SKM-1 treated with dmso at 0.1 percent for 144 hours (cell line): ENCODE measurements at regions not wholly inside any gene's neighbourhood (a gene's known extent, or its start where the extent isn't known, plus 50 kb on each side); places are given as distances from the start of the nearest gene placed in this dataset.

Experiments used
- DNase-seq: peaks from one replicate; lab custom pipeline; 2025; ENCODE audit not compliant: unreplicated experiment; lab: John Stamatoyannopoulos, UW

DNA sequence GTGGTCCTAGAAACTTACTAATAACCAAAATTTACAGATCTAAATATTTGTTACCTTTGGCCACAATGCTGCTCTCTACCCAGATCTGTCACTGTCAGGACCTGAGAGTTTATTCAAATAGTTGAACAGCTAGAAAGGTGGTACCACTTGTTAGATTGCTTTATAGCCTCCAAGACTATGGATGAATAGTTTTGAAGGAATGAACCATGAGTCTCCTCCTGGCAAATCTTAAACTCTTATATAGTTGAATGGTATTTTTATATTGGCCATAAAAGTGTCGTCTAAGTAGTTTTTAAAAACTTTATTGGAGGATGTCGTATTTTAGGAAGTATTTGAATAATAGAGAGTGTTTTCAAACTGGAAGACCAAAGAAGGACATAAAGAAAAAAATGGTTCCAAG is 178.7 kb downstream of the AHR start:
- DNase-seq: no peak

DNA sequence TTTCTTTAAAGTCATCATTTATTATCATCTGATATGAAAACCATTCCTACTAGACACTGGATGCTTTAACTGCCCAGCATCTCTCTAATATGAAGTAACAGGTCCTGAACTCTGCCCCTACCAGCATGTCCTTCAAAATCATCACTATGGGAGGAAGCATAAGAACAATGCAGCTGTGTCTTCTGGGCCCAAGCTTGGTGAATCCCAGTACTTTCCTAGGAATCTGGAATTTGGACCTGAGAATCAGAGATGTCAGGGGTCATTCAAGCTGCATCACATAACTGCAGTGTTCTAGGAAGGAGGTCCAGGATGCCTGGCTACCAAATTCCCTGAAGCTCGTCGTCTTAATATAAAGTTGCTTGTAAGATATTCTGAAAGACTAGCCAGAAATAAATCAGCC is 182.7 kb downstream of the AHR start:
- DNase-seq: no peak

DNA sequence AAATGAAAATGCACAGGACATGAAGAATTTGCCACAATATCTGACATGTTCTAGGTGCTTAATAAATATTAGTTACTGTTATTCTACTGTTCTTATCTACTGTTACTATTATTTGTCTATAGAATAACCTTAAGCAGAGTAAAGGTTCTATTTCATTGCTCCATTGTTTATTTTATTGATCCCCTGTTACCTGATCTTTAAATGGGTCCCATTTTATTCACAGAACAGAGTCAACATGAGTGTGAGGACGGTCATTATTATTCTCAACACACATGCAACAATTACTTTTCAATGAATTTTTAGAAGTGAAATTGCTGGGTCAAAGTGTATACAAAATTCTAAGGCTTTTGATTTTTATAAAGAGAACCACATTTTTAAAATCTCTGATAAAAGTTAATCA is 186.9 kb downstream of the AHR start:
- no peak for DNase-seq

DNA sequence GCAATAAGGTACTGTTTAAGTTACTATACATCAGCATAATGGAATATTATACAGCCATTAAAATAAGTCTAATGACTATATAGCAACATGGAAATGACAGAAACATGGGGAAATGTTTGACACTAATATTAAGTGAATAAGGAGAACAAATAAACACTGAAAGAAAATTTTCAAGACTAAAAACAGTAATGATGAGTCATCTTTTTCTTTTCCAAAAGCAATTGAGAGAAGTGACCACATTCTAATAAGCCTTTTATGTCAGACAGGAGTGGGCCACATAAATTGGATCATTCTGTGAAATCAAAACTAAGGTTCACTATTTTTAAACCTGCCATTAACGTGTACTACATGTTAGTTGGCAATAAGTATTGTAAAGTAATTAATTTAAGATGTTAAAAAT is 187.5 kb downstream of the AHR start:
- DNase-seq: no peak

DNA sequence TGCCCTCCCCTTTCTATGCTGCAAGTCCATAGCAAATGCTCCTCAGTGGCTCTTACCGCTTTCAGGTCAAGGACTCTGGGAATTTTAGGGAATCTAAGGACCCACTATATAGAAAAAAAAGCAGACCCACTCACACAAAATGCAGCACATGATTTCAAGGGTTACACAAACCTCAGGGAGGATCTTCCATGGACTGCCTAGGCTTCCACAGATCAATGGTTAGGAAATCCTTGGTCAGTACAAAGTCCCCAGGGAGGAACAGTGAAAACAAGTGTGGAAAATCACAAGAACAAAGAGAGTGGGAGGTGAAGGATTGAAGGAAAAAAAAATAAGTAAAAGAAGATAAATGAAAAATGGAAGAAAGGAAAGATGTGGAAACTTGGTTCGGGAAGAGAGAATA is 188.4 kb downstream of the AHR start:
- no peak for DNase-seq

DNA sequence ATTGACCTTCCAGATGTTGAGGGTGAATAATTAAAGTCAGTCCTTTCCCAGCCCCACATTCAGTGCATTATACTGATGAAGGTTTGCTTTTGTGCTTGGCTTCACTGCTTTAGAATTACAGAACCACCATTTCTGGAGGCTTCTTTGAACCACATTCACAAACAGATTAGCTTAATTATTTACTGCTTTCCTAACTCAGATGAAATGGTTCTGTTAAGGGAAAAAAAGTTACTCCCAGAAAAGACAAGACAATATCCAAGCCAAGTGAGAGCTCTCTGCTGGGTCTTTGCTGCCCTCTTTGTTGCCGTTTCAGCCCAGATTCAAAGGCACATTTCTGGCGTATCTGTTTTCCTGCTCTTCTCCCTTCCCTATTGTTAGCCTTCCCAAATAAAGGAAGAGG is 188.9 kb downstream of the AHR start:
- no peak for DNase-seq

DNA sequence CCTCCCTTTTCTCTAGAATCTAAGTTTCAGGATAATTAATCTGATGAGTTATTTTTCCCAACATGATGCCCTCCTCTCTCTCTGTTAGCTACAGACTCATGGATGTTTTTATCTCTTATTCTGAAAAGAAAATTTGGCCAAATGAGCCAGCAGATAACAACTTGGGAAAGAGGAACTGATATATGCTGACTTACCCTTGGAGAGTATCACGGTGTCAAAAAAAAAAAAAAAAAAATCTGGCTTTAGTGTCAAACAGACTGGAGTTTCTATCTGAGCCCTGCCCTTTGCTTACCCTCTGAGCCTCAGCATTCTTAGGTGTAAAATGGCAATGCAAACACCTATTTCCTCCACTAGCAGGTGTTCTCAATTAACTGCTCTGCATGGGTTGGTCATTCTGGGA is 190.4 kb downstream of the AHR start:
- no peak for DNase-seq

DNA sequence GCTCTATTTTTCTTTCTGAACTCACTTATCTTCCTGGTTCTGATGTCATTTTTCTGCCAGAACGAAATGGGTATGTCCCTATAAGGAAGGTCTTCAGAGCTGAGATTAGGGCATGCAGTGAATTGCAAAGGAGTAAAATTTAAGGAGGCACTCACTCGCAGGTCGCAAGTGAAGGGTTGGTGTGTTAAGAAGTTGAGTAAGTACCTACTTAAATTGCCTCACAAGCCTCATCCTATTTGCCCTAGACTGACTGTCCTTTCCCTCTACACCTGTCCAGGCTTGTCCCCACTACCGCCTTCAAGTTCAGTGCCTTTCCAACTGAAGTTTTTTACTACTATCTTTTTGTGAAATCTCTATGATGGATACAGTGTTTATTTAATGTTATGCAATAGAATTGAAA is 191.5 kb downstream of the AHR start:
- no peak for DNase-seq

DNA sequence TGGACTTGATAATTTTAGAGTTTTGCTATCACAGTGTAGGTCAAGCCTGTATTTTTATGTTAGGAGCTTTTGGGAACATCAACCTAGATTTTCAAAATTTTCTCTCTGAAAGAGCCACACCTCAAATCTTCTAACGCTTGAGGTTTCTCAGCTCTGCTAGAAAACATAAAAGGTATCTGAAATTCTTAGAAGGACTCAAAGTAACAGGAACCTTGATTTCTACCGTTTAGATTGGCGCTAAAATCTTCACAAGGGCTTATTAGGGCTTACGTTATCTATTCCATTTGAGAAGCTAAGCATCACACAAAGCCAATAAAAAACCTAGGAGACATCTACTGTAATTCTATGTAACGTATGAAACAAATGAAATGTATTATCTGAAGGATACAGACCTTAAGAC is 192.4 kb downstream of the AHR start:
- DNase-seq: no peak

DNA sequence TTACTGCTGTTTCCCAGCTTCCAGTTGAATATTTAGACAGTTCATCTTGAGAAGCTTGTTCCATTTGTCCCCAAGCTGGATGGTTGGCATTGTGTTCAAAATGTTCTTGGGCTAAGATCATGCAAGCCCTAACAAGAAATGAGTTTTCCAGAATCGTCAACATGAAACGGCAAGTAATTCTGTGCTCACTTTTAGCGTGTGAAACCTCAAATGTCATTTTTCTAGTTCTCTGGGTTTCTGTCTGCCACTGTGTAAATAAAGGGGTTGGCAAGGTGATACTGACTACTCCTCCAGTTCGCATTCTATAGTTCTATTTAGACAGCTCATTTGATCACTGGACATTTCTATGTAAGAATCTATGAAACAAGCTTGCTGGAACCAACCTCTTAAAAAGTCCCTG is 194.0 kb downstream of the AHR start:
- DNase-seq: no peak

DNA sequence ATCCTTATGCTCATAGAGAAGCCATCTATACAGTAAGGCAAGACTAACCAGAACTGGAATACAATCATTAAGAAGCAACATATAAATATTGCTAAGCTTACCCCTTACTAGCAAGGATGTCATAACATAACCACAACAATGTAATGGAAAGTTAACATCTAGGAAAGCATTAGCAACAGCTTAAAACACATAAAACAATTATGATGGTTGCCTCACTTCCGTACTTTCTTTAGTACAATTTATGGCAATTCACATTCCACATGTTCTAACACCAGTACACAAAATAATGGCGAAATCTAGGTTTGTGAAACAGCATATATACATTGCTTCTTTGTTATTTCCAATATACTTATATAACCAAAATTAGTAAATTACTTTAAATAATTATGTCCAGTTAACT is 195.0 kb downstream of the AHR start:
- DNase-seq: no peak

DNA sequence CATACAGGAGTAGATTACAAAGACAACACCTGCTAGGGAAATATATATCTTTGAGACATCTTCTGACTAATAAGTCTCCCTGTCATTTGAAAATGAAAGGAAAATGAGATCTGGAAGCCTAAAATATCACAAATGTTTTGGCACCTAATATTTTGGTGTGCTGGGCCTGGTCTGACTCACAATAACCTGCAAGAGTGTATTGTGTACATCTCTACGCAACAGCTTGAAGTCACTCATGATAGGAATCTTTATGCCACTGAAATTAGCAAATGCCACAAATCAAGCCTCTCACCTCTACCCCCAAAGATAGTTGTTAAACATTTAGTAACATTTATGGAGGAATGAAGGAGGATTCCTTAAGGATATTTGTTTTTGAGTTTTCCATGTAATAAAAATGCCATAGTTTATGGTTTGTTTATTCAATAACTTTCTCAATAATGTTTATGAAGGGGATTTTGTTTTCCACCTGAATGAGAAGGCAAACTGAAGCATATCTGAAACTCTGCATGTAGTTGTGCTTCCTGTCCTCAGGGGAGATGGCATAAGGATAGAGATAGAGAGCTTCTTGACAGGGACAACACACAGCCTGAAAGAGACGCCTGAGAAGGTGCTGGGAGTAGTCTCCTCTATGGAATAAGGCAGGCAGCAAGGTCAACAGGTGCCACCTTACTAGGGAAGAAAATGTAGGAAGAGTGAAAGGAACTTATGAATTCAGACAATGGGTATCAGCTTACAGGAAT is 197.4 kb downstream of the AHR start:
- DNase-seq: no peak

DNA sequence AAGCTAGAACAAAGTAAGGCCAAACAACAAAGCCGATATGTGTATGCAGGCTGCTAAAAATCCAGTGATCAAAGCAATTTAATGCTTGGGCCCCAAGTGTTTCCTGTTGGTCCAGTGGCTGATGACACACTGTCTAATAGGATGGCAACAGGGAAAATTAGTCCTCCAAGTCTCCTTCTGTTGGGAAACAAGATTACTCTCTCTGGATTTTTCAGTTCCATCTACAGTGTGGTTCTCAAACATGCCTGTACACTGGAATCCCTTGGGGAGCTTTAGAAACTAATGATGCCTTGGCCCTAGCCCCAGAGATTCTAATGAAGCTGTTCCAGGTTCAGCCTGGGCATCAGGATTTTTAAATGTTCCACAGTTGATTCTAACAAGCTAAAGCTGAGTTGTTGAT is 198.7 kb downstream of the AHR start:
- DNase-seq: no peak

DNA sequence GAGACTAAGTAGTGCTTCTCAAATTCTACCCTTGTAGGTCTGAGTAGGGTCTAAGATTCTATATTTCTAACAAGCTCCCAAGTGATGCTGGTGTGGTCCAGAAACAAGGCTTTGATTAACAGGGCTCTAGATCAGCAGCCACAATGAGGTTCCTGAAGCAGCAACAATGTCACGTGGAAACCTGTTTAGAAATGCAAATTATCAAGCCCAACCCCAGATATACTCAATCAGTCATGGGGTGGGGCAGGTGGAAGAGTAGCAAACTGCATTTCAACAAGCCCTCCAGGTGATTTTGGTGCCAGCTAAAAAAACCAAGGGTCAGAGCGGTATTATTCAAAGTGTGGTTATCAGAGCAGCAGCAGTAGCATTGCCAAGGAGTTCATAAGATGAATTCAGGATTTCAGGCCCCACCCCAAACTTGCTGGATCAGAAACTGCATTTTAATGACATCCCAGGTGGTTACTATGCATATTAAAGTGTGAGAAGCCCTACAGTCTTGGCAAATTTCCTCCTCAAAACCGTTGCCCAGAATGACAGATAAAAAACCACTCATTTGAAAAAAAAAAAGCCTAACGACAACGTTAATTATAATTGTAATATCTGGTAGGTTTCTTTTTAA is 199.2 kb downstream of the AHR start:
- no peak for DNase-seq

DNA sequence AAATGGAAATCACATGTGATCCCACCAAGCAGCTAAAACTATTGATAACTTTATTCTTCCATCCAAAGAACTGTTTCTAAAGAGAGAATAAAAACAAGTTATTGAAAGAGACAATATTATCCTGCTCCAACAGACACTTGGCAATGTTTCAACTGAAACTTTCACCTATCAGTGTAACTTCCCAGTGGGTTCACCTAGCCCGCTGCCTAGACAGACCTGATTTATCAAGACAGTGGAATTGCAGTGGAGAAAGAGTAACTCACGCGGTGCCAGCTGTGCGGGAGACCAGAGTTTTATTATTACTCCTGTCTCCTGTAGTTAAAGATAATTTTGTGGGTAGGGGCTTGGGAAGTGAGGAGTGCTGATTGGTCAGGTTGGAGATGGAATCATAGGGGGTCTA is 199.8 kb downstream of the AHR start:
- DNase-seq: no peak

DNA sequence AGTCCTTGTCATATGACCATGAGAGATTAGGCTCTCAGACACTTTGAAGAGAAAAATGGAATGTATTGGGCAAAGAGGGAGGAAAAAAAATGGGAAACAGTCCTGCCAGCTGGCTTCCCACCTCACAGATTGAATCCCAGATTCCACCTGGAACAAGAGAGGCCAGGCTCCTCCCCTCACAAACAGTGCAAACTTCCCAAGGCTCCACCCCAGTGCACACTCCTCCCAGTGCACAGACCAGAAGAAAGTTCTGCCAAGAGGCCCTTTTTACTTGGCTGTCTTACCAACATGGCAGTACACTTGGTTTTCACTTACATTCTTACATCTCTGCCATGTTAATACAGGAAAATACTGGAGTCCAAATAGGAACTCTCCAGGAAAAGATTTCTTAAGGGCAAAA is 202.3 kb downstream of the AHR start:
- no peak for DNase-seq

DNA sequence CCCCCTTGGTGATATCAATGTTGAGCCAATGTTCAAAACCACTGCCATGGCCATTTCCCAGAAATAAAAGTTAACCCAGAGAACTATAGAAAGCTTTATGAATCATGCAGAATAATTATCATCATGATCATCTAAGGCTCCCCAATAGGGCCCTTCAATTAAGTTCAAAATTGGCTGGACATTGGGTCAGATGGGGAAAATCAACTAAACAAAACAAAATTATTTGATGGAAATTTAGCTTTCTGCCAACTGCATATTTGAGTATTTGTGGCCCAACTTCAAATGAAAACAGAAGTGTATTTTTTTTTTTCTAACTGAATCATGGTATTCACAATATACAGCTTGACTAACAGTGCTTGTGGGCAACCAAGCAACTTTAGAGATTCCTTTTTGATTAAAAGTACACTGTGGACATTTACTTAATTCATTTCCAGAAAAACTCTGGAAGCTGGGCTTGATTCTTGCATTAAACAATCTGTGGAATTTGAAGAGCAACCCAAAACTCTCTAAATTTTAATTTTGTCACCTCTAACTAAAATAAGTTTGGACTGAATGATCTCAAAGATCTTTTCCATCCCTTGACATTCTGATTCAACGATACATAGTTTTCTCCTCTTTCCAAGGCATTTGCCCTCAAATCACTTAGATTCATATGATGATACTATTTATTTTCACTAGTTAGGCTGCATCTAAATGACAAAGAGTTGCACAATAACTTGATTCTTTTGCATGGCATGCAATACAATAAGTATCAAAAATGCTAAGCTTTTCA is 203.2 kb downstream of the AHR start:
- DNase-seq: no peak

DNA sequence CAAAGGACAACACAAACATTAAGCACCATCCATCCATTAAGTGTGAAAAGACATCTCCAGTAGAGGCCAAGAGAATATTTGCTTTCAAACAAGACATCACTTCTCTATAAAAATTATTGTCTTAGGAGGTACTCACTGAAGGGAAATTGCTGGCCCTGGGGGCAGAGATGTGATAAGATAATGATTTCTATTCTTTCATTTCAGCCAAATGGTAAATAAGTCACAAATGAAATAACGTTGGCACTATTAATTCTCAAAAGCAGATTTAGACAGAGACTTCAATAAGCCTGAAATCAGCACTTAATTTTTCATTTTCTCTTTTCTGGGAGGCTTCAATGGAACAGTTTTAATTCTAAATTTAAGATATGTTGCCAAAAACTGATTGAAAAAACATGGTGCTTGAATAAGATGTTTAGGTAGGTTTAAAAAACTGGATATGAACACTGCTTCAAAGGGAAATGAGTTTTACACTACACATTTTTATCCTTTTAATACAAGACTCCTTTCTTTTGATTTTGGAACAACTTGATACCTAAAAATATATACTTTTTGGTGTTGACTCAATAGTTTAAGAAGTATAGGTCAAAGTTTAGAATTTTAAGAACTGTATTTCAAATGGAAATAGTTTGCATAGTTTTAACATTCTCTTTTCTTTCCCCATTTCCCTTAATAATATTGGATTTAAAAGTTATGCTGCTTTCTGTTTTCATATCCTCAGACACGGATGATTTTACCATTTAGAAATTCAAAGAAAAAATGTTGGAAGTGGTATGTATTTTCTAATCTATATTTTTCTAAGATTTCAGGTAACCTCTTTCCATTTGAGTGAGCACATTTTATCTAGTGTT is 204.0 kb downstream of the AHR start:
- DNase-seq: no peak

DNA sequence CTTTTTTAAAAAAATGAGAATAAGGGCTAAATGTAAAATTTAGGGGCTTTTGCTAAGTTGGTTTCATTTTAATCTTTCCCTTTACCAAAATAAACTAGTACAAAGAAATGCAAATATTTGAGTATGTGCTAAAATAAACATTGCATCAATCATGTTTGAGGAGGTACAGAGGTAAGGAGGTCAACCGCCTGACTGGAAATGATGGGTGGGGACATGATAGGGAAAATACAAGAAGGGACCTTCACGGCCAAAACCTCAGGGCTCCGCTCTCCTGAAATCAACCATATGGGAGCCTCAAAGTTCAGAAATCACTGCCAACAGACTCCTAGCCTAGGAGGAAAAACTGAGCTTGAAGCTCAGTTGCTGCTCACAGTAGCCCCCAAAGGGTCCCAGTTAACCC is 207.6 kb downstream of the AHR start:
- DNase-seq: no peak

DNA sequence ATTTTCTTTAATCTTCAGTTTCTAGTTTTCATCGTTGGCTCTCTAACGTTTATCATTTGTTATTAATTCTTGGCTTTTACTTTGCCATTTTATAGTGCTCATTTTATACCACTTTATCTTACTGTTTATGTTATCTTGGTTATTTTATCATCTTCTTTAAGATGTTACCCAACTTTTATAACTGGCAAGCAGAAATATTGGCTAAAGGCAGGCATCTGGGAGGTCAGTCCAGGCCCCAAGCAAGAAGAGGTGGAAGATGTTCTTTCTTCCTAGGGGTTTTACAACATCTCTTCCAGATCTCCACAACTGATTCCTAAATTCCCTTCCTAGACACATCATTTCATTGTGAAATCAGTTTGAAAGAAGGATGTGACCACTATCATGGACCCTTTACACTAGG is 208.1 kb downstream of the AHR start:
- no peak for DNase-seq

DNA sequence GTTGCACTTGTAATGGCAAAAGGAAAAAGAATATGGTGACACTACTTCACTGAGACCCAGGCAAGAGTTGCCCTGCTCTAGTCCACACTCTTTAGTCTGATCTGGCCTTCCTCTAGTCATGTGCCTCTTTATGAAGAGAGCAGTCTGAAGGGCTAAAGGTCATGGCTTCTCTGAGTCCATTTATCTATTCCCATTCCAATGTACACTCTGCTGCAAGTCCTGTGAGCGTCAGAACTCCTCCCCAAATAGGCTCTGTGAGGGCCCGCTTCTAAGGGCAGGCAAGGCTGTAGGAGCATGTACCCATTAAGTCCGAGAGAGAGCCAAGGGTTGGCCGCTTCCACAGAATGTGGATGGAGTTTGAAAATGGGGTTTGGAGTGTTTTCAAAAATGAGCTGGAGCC is 209.3 kb downstream of the AHR start:
- no peak for DNase-seq
